DMS114 treated with DMSO at 0.1 percent for 48 hours (cell line): ENCODE measurements at regions not wholly inside any gene's neighbourhood (a gene's known extent, or its start where the extent isn't known, plus 50 kb on each side); places are given as distances from the start of the nearest gene placed in this dataset.

Experiments
- DNase-seq: peaks from one replicate; lab custom pipeline; 2025; ENCODE audit not compliant: unreplicated experiment; lab: John Stamatoyannopoulos, UW

DNA sequence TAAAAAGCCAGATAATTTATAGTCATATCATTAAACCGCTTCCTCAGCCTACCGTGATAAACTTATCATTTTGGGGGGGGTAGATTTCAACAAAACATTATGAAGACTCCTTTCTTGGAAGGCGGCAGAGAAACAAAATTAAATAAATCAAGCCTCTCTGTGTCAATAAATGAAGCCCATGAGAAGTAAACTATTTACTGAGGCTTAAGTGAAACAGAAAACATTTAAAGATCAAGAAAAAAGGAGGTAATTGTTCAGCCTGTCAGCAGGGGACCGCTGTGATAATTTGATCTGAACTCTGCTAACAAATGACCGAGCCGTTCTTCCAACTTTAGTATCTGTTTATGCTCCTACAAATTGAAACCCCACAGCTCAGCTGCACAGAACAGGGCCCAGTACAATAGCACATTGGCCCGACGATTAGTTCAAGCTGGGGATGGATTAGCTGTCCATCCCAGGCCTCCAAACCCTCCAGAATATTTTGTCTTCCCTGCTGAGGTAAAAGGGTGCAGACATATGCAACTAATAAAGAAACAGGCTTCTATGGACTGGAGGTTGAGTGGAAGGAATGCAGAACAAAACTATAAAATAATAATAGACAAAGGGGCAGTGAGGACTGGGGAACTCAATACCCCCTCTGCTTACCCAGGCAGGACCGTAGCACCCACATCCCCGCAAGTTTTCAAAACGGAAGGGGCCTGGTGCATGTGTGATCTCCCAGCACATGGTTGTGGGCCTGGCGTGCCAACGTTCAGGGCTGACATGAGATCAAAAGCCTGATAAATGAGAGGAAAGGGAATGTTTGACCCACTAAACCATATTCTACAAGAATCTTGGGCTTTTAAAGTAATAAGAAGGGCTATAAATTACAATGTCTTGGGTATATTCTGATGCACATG, 298.1 kb upstream of the IRX5 start:
- no peak for DNase-seq

DNA sequence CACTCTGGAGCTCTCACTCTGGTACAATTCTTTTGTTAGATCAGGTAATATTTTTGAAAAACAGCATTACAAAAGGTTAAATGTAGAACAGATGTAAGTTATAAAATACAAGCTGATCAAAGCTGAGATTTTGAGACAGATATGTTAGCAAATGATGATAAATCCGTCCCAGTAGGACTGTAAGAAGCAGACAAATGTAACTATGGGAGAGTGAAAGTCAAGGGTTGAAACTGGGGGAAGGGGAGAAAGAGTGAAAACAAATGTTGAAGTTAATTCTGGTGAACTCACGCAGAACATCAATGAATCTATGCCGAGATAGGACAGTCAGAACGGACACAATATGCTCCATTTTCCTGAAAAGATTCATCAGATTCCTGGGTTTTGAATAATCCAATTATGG, 298.9 kb upstream of the IRX5 start:
- DNase-seq, result no peak

DNA sequence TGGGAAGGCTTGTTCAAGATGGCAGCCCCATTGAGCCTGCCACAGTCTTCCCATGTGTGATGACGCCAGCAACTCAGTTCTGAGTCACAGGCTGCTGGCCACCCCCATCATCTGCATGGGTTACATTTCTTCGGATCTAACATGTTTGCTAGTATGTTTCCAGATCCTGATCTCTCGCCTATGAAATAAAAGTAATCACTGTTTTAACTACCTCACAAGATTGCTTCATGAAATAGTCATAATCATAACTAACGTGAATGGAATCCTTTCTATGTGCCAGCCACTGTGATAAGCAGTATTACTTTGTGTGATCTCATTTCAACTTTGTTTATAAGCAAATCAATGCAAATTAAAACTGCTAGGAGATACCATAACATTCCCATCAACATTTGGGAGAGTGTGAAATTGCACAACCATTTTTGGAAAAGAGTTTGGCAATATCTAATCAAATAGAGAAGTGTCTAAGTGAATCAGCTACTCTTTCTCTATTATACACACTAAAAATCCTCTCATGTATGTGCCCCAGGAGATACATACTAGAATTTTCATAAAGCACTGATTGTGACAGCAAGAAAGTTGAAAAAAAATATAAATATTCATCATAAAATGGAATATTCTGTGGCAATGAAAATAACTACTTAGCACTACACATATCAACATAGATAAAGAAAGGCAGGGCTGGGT, 300.2 kb upstream of the IRX5 start:
- DNase-seq, result no peak

- no peak for DNase-seq
Observed at GRCh38 chr16:54628796-54629625, 301.7 kb upstream of the IRX5 start.

DNA sequence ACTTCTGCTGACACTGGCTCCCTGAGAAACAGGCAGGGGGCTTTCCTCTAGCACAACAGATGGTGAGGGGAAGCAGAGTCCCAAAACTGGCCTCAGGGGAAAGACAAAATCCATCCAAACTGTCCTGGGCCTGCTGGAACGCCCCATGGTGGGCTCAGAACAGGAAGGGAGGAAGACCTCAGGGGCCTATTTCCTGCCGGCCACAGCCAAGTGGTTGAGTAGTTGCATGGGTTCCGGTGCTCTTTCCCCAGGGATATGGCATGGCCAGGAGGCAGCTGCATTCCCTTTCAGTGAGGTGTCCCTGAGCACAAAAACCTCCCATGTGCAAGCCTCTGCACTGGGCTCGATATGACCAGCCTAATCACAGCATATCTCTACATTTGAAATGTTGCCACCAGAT, 303.0 kb upstream of the IRX5 start:
- DNase-seq, result no peak

GRCh38 chr16:54623636-54624035, 307.0 kb upstream of the IRX5 start:
- no peak for DNase-seq

- DNase-seq, result no peak
Observed at GRCh38 chr16:54620197-54620596, 310.5 kb upstream of the IRX5 start.

- DNase-seq, result no peak
Observed at GRCh38 chr16:54616610-54617009, 314.1 kb upstream of the IRX5 start.

DNA sequence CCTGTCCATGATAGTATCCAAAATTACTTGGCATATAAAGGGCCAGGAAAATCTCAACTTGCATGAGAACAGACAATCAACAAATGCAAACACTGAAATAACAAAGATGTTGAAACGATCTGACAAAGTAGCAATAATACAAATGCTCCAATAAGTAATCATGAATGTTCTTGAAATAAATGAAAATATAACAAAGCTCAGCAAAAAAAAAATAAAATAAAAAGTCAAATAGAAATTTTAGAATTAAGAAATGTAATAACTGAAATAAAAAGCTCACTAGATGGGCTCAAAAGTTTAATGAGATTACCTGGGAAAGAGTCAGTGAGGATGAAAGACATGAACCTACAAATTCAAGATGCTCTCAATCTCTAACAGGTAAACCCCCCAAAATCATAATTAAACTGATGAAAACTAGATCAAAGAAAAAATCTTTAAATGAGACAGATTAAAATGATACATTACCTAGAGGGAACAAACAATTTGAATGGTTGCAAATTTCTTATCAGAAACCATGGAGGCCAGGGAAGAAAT, 319.0 kb upstream of the IRX3 start:
- DNase-seq, result no peak

GRCh38 chr16:54602666-54603065, 316.1 kb upstream of the IRX3 start:
- DNase-seq, result no peak

GRCh38 chr16:54597222-54597621, 310.6 kb upstream of the IRX3 start:
- DNase-seq, result no peak

GRCh38 chr16:54595621-54596020, 309.0 kb upstream of the IRX3 start:
- DNase-seq, result no peak

GRCh38 chr16:54594601-54595391, 308.2 kb upstream of the IRX3 start:
- DNase-seq, result no peak

DNA sequence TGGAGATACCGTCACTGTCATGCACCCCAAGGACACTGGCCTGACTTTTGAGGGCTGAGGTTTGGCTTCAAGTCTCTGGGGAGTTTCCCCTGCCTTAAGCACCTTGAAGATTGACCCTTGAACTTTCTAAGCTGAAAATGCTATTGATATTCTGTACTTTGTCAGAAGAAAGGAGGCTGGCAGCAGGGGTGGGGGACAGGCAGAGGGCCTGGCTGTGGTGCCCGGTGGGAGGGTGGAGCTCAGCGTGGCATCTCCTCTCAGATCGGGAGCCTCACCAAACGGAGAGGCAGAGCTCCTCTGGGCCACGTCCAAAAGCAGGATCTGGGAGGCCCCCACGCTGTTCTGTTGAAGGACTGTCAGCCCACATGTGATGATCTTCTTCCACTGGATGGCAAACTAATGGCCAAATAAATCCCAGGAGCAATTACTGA, 305.2 kb upstream of the IRX3 start:
- no peak for DNase-seq

GRCh38 chr16:54590836-54591235, 304.2 kb upstream of the IRX3 start:
- DNase-seq, result no peak

DNA sequence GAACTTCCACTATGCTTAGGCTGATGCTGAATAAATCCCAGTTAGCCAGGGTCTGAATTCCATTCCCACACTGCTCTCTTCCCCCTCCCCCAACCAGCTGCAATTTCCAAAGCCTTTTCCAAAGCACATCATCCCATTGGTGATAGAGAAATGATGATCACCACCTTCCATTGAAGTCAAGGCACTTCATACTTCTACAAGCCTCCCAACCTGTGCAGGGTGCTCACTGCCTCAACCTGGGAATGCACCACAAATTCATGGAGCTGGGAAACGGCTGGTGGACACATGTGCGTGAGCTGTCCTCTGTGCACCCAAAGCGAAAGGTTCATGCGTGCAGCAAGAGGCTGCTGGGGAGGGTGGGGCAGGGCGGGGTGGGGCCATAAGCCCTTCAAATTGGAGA, 302.7 kb upstream of the IRX3 start:
- DNase-seq, result no peak

DNA sequence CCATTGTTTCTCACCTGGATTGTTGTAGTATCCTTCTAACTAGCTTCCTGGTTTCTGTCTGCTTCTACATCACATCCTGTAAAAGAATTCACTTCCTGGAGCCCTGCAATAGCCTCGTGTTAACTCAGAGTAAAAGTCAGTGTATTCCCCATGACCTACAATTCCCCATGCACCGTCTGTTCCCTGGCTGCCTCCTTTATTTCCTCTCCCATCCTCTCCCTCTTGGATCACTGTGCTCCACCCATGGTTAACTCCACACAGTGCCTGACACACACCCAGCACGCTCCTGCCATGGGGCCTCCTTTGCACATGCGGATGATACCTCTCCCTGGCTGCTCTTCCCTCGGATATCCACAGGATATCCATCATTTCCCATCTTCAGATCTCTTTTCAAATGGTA, 301.4 kb upstream of the IRX3 start:
- no peak for DNase-seq

DNA sequence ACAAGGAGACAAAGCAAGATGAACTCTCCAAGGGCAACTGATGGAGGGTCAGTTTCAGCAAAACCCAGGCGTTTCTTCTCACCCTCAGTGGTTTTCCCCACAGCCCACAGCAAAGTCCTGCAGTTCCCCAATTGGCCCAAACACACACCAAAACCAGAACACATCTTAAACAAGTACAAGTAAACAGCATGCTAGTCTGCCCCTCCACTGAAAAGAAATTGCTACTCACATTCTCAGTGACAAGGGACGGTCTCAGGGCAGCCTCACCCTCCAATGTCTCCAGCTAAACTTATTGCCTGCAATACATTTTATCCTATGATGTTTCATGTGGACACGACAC, 300.6 kb upstream of the IRX3 start:
- no peak for DNase-seq

DNA sequence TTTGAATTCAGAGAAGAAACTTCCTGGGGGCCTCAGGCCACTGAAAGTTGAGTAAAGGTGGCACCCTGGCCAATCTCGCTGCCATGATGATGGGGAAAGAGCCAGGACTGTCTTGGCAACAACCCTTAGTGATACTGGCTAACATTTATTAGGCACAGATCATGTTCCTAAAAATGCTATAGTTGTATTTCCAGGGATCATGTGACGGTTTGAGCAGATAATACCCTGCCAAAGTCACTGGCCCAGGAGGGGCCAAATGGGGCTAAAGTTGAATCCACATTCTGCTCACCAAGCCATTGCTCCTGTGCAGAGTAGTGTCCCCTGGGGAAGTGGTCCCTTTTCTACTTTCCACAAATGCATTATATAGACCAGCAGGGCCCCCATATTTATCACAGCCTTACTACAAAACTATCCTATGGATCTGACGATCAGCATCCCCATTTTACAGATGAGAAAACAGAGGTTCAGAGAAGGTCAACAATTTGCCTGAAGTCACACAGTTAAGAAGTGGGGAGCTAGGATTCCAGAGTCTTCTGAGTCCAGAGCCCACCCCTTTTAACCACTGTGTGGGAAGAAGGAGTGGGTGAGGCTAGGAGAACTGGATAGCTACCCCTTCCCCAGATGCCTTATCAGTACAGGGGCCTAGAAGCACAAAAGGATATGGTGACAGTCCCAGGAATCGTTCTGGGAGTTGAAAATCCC, 300.0 kb upstream of the IRX3 start:
- DNase-seq, result no peak

DNA sequence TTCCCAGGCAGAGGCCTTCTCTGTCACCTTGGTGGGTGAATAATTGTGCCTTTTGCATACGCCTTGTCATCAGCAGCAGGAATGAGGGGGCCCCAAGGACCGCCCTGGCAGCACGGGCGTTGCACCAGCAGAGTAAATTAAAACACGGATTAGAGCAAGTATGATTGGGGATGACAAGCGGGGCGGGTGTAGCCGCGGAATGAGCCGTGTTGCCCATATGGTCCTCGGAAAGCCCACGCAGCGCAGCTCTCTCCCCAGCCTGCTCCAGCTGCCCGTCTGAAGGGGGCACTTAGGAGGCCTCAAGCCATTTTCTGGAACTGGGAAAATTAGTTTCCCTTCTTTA, 299.4 kb upstream of the IRX3 start:
- no peak for DNase-seq
